HG02763 (cell line): ENCODE measurements at regions not wholly inside any gene's neighbourhood (a gene's known extent, or its start where the extent isn't known, plus 50 kb on each side); places are given as distances from the start of the nearest gene placed in this dataset.
"Not testable (repeated sequence)": the region's sequence is repeated elsewhere in the genome, so short reads cannot be mapped to it uniquely, and the experiment has no call there.

ENCODE experiments used
- ATAC-seq: cut with Tn5 transposase; IDR thresholded peaks from one replicate; pipeline ENCODE4 v1.9.1; 2021; ENCODE audit warnings: mild to moderate bottlenecking, moderate library complexity; ENCODE audit not compliant: unreplicated experiment

- ATAC-seq = no peak
Measured at GRCh38 chr2:128593518-128593878, 274.8 kb upstream of the HS6ST1 start.

DNA sequence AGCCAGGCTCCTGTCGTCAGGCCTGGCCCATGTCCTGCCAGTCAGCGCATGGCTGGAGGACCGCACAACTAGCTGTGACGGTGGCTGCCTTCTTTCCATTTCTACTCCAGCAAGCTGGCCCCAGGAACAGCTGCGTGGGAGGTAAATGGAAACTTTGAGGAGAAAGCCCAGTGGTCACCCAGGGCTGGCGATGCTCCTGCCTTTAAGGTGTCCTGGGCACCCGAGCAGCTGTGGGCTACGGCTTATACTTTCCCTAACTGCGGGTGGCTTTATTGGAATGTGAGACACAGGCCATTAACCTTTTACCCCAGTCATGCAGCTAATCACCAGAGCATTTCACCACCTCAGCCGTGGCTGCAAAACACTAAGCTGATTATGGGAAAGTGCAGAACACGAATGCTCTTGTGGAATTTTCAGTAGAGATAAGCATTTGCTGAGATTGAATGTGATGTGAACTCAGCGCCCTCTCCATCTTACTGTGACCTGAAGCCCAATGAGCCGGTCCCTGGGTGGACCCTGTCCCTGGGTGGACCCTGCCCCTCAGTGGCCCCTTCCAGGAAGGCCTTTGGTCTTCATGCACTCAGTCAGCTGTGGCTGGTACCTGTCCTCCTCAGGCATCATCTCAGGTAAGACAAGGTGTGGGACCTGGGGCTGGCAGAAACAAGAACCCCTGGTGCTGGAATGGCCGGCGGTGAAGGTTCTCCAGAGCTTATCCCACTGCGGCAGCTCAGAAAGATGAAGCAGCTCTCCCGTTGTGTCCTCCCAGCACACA lies 275.4 kb upstream of the HS6ST1 start:
- ATAC-seq = no peak

- ATAC-seq = no peak
Measured at GRCh38 chr2:128594651-128594910, 275.9 kb upstream of the HS6ST1 start.

DNA sequence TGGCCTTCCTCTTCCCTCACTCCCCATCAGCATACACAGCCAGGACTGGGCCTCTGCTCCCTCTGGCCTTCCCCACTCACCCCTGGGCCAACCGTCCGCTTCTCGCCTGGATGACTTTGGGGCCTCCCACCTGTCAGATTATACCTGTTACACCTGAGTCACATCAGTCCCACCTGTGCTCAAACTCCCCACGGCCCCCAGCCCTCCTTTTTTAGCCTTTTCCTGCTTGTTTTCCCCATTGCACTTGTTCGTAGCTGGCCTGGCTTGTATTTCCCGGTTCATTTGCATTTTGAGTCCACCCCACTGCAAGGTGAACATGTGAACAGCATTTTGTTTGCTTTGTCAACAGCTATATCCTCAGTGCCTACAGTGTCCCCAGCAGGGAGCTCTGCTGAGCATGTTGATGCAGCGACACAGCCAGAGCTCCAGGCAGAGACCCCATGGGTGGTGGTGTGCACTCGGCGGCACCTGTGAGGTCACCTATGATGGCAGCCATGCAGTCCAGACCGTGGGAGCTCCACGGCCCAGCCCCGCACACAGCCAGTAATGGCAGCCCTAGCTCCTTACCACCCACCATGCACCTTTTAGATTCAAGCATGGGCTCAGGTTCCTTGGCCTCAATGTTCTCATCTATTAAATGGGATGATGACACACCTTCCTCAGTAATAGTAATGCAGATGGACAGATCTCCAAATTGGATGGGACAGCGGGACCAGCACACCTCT lies 276.4 kb upstream of the HS6ST1 start:
- ATAC-seq = no peak

DNA sequence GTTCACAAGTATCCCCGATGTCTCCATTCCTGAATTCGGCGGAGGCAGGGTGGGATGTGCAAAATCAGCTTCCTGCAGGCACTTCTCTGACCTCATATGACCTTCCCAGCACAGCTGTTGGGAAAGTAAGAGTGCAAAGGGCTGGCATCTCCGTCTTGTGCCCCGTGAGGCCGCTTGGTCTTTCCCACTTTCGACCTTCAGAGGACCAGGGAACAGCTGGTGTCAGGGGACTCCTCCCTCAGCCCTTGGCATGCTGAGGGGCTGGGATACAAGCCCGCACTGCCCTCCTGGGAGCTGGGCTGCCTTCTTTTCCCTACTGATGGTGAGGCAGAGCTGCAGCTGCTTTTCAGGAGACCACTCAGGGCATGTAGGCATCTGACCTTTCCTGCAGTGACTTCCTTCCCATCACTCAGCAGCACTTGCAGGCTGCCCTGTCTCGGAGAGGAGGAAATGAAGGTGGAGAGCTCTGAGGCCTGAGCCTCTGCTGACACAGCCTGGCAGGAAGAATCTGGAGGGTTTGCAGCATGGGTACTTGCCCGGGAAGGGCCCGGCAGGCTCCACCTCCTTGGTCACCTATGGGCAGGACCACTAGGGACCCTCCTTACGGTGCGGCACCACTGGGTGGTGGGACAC lies 277.2 kb upstream of the HS6ST1 start:
- ATAC-seq = no peak

DNA sequence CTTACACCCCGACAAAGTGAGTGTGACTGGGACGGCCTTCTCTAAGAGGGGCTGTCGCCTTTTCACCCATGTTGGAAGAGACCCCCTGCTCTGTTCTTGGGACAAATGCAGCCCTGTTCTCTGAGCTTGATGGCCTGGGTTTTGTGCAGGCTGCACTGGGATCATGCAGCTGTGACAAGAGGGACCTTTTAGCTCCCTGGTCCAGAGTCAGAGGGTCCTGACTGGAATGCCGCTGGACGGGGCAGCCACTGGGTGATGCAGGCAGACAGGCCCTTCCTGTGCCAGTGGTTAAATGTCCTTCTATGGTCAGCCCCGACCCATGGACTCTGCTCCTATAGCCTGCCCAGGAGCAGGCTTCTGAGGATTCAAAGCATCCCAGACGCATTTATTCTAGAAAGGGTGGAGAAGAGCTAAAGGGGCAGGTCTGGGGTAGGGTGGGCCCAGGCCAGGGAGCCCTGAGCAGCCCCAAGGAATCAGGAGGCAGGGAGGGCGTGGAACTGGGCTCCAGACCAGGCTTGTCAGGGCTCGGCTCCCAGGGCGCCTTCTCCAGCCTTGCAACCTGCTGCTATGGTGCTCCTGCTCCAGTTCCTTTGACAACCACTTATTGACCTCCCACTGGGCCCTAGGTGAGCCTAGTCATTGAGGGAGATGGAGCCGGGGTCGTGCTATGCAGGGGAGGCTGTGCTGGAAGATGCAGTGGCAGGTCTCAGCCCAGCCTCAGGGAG lies 277.9 kb upstream of the HS6ST1 start:
- no peak for ATAC-seq

GRCh38 chr2:128597121-128597762 lies 278.6 kb upstream of the HS6ST1 start:
- ATAC-seq = no peak

DNA sequence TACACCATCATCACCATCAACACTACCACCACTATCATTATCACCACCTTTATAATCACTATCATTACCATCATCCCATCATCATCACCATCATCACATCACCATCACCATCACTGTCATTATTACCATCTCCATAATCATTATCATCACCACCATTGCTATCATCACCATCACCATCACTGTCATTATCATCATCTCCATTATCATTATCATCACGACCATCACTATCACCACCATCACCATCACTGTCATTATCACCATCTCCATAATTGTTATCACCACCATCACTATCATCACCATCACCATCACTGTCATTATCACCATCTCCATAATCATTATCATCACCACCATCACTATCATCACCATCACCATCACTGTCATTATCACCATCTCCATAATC lies 279.6 kb upstream of the HS6ST1 start:
- not testable (repeated sequence) for ATAC-seq

GRCh38 chr2:128598862-128599441 lies 280.3 kb upstream of the HS6ST1 start:
- no peak for ATAC-seq

- no peak for ATAC-seq
Measured at GRCh38 chr2:128599700-128600099, 281.0 kb upstream of the HS6ST1 start.

DNA sequence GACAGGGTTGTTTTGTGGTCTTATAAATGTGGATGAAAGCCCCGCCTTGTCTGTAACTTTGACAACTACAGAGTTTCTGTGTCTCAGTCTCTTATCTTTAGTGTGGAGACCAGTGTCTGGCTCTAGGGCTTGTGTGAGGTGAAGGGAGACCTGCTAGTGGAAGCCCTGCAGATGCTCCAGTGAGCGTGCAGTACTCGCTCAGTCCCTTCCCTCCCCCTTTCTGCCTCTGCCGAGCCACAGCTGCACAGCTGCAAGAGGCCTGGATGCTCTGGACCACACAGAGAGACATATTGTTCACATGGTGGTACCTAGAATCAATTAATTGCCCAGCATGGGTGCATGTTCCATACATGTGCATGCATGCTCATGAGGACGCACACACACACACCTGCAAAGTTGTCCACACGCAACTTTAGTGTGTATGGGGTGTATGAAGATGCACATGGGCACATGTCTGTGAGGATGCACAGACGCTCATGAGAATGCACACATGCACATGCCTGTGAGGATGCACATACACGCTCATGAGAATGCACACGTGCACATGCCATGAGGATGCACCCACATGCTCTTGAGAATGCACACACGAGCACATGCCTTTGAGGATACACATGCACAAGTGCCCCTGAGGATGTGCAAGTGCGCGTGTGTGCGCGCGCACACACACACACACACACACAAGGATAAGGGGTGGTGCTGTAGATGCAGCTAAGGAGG lies 282.1 kb upstream of the HS6ST1 start:
- ATAC-seq = no peak

GRCh38 chr2:128601298-128602037 lies 282.8 kb upstream of the HS6ST1 start:
- ATAC-seq = no peak

DNA sequence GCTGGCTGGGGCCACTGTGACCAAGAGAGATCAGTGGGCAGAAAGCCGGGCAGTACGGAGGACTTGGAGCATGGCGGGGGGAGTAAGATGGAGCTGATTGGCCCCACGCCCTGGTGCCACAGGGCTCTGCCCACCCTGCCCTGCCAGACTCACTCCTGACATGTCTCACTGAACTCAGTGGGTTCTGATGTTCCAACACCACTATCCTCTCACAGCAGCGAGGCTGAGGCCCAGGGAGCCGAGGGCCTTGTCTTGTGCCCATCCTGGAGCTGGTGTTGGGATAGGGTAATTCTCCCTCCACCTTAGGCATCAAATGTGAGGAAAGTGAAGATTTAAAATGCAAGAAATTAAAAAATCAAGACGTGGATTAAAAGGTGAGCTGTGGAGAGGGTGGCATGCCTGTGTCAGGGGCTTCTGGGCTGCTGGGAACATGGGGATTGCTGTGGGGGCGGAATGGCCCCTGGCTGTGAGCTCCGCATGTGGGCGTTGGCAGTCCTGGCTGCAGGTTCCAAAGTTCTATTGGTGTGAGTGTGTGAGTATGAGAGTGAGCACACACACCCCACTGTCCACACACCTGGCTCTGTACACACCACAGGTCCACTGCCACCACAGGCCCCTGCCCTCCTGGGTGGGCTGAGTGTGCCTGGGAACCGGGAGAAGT lies 283.5 kb upstream of the HS6ST1 start:
- ATAC-seq = no peak

DNA sequence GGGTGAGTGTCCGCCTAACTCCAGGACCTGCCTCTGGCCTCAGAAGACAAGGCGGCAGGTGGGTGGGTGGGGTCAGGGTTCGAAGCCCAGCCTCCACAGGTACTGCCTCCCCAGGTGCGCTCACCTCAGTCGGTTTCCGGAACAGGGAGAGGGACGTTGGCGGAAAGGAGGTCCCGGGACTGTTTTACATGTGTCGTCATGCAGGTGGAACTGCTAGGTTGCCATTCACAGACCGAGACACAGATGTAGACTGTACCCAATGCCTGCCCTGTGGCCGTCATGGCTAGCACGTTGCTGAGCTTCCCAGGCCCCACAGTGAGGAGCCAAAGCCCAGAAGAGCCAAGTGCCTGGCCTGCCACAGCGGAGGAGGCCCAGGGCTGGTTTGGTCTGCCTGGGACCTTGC lies 284.0 kb upstream of the HS6ST1 start:
- ATAC-seq = no peak

- no peak for ATAC-seq
Measured at GRCh38 chr2:128603411-128603924, 284.8 kb upstream of the HS6ST1 start.

GRCh38 chr2:128604045-128604444 lies 285.4 kb upstream of the HS6ST1 start:
- no peak for ATAC-seq

- not testable (repeated sequence) for ATAC-seq
Measured at GRCh38 chr2:128604581-128604980, 285.9 kb upstream of the HS6ST1 start.

- ATAC-seq = no peak
Measured at GRCh38 chr2:128605421-128605820, 286.8 kb upstream of the HS6ST1 start.

GRCh38 chr2:128605931-128606330 lies 287.3 kb upstream of the HS6ST1 start:
- ATAC-seq = no peak
